ENCODE measurements at regions not wholly inside any gene's neighbourhood (a gene's known extent, or its start where the extent isn't known, plus 50 kb on each side); places are given as distances from the start of the nearest gene placed in this dataset.

- H3K9ac ChIP-seq (ENCODE audit: control insufficient read depth, extremely low read depth, insufficient read depth, low read length) = no peak overlapping the region
- H4K20me1 ChIP-seq (ENCODE audit: control insufficient read depth, extremely low read depth, insufficient read depth, low read length) = no peaks in the 10 kb centered on the region
- TF ChIP-seq, protein P1, sequence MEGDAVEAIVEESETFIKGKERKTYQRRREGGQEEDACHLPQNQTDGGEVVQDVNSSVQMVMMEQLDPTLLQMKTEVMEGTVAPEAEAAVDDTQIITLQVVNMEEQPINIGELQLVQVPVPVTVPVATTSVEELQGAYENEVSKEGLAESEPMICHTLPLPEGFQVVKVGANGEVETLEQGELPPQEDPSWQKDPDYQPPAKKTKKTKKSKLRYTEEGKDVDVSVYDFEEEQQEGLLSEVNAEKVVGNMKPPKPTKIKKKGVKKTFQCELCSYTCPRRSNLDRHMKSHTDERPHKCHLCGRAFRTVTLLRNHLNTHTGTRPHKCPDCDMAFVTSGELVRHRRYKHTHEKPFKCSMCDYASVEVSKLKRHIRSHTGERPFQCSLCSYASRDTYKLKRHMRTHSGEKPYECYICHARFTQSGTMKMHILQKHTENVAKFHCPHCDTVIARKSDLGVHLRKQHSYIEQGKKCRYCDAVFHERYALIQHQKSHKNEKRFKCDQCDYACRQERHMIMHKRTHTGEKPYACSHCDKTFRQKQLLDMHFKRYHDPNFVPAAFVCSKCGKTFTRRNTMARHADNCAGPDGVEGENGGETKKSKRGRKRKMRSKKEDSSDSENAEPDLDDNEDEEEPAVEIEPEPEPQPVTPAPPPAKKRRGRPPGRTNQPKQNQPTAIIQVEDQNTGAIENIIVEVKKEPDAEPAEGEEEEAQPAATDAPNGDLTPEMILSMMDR (optimal IDR thresholded peaks at IDR 0.05 in 1 of 3, IDR thresholded peaks at IDR 0.05 in 1 of 3, conservative IDR thresholded peaks at IDR 0.05 in 1 of 3; ENCODE audit: extremely low read depth in 1 of 3, insufficient read depth in 2 of 3, low read length in 3 of 3) = no peak
- no peak for TF ChIP-seq EZH2 (IDR thresholded peaks at IDR 0.05; ENCODE audit: low read length)
- no peaks in the 10 kb centered on the region for H3K4me1 ChIP-seq (ENCODE audit: control insufficient read depth, extremely low read depth, insufficient read depth, low read length)
- FAIRE-seq (no peak), DNase-seq (ENCODE audit: low read depth, low spot score) (no peak)
- no peak overlapping the region for H3K4me2 ChIP-seq (ENCODE audit: control insufficient read depth, extremely low read depth, insufficient read depth, low read depth, low read length)
- no peaks in the 10 kb centered on the region for H3K9me3 ChIP-seq (ENCODE audit: control insufficient read depth, low read depth, low read length)
- H3K36me3 ChIP-seq (ENCODE audit: control insufficient read depth in 2 of 2, extremely low read depth in 1 of 2, insufficient read depth in 2 of 2, low read length in 2 of 2) = no peaks in the 10 kb centered on the region
- dilution Hi-C loops (cut with MboI; ENCODE audit: extremely low pct_ligation_motif_present, low sequenced_read_pairs) = no loop called here
- no peaks in the 10 kb centered on the region for H3K9me1 ChIP-seq (ENCODE audit: control insufficient read depth, extremely low read depth, insufficient read depth, low read length)
- no peaks in the 10 kb centered on the region for H3K27me3 ChIP-seq (ENCODE audit: control insufficient read depth, extremely low read depth, insufficient read depth, low read length)
- no peak overlapping the region for H2AFZ ChIP-seq (ENCODE audit: control insufficient read depth, low read length)
- no peak overlapping the region for H3K4me3 ChIP-seq (ENCODE audit: control insufficient read depth in 2 of 3, extremely low read depth in 1 of 3, insufficient read depth in 2 of 3, low read depth in 1 of 3, low read length in 3 of 3)
- no peak overlapping the region for H3K27ac ChIP-seq (ENCODE audit: control insufficient read depth, insufficient read depth, low read length)
- H3K79me2 ChIP-seq (ENCODE audit: control insufficient read depth, insufficient read depth, low read length) = no peaks in the 10 kb centered on the region
These were observed 378.2 kb upstream of the ALCAM start for GRCh38 chr3:104988496-104988895.

GRCh38 chr3:104989878-104990277 is 376.8 kb upstream of the ALCAM start:
- Histone ChIP-seq H3K4me2 (ENCODE audit: control insufficient read depth, extremely low read depth, insufficient read depth, low read depth, low read length) (no peak overlapping the region), H4K20me1 (ENCODE audit: control insufficient read depth, extremely low read depth, insufficient read depth, low read length) (no peaks in the 10 kb centered on the region), H3K79me2 (ENCODE audit: control insufficient read depth, insufficient read depth, low read length) (no peaks in the 10 kb centered on the region), H3K36me3 (ENCODE audit: control insufficient read depth in 2 of 2, extremely low read depth in 1 of 2, insufficient read depth in 2 of 2, low read length in 2 of 2) (no peaks in the 10 kb centered on the region), H3K9me1 (ENCODE audit: control insufficient read depth, extremely low read depth, insufficient read depth, low read length) (no peaks in the 10 kb centered on the region), H3K9ac (ENCODE audit: control insufficient read depth, extremely low read depth, insufficient read depth, low read length) (no peak overlapping the region), H3K4me3 (ENCODE audit: control insufficient read depth in 2 of 3, extremely low read depth in 1 of 3, insufficient read depth in 2 of 3, low read depth in 1 of 3, low read length in 3 of 3) (no peak overlapping the region), H2AFZ (ENCODE audit: control insufficient read depth, low read length) (no peak overlapping the region), H3K27me3 (ENCODE audit: control insufficient read depth, extremely low read depth, insufficient read depth, low read length) (no peaks in the 10 kb centered on the region), H3K9me3 (ENCODE audit: control insufficient read depth, low read depth, low read length) (no peaks in the 10 kb centered on the region), H3K4me1 (ENCODE audit: control insufficient read depth, extremely low read depth, insufficient read depth, low read length) (no peaks in the 10 kb centered on the region), H3K27ac (ENCODE audit: control insufficient read depth, insufficient read depth, low read length) (no peak overlapping the region)
- FAIRE-seq (no peak), DNase-seq (ENCODE audit: low read depth, low spot score) (no peak)
- dilution Hi-C loops (cut with MboI; ENCODE audit: extremely low pct_ligation_motif_present, low sequenced_read_pairs) = no loop called here
- TF ChIP-seq, protein P1 (optimal IDR thresholded peaks at IDR 0.05 in 1 of 3, IDR thresholded peaks at IDR 0.05 in 1 of 3, conservative IDR thresholded peaks at IDR 0.05 in 1 of 3; ENCODE audit: extremely low read depth in 1 of 3, insufficient read depth in 2 of 3, low read length in 3 of 3) = no peak
- TF ChIP-seq EZH2 (IDR thresholded peaks at IDR 0.05; ENCODE audit: low read length) = no peak
